IMR-90 (cell line): ENCODE measurements at regions not wholly inside any gene's neighbourhood (a gene's known extent, or its start where the extent isn't known, plus 50 kb on each side); places are given as distances from the start of the nearest gene placed in this dataset.

Experiments used
- ATAC-seq: fragments of 200-7000 bp; cut with Tn5 transposase; 2 replicates; pipeline ENCODE4 v1.9.1; 2020; ENCODE audit warnings: low read depth, mild to moderate bottlenecking, moderate library complexity
- BruUV-seq: library from RNA; stranded (reverse); fragments of 400-500 nt; replicated peaks from 2 replicates; lab custom pipeline; 2021; lab: Mats Ljungman, UMichigan
- CTCF ChIA-PET: fragments of 300-600 bp; formaldehyde crosslinking; extraction: SDS; loops from one replicate; lab custom pipeline; 2021; ENCODE audit warnings: antibody characterized with exemption; lab: Yijun Ruan, JAX
- POLR2A ChIA-PET: fragments of 300-600 bp; sonication (Branson Sonifier 250); formaldehyde crosslinking; loops from one replicate; lab custom pipeline; 2022; ENCODE audit warnings: antibody characterized with exemption; ENCODE audit not compliant: unreplicated experiment; lab: Charles Lee
- DNase-seq: peaks from one replicate; pipeline ENCODE4 v3.0.0; 2013
- H2AFZ ChIP-seq: replicated peaks from 2 replicates; pipeline ENCODE3; 2013; ENCODE audit warnings: low read length, mild to moderate bottlenecking; ENCODE audit not compliant: poor library complexity
- H2AK5ac ChIP-seq: 2 replicates; pipeline ENCODE4 v1.6.1; 2013; ENCODE audit warnings: low read depth, low read length, inconsistent platforms
- H2AK9ac ChIP-seq: replicated peaks from 2 replicates; pipeline ENCODE3; 2013; ENCODE audit warnings: mild to moderate bottlenecking, low read depth, low read length, moderate library complexity; ENCODE audit not compliant: poor library complexity
- H2BK120ac ChIP-seq: 2 replicates; pipeline ENCODE4 v1.6.1; 2013; ENCODE audit warnings: low read depth, low read length, inconsistent platforms
- H2BK15ac ChIP-seq: 3 replicates; pipeline ENCODE4 v1.6.1; 2013; ENCODE audit warnings: low read depth, low read length, inconsistent platforms
- H2BK20ac ChIP-seq: 2 replicates; pipeline ENCODE4 v1.6.1; 2013; ENCODE audit warnings: low read depth, mild to moderate bottlenecking, inconsistent platforms, low read length, moderate library complexity
- H2BK5ac ChIP-seq: 2 replicates; pipeline ENCODE4 v1.6.1; 2013; ENCODE audit warnings: mild to moderate bottlenecking, low read depth, low read length, inconsistent platforms; ENCODE audit not compliant: poor library complexity, severe bottlenecking
- H3K14ac ChIP-seq: replicated peaks from 2 replicates; pipeline ENCODE4 v1.6.1; 2013; ENCODE audit warnings: low read depth, low read length, inconsistent platforms
- H3K18ac ChIP-seq: 2 replicates; pipeline ENCODE4 v1.6.1; 2013; ENCODE audit warnings: low read depth, low read length, control low read depth
- H3K23ac ChIP-seq: 2 replicates; pipeline ENCODE4 v1.6.1; 2013; ENCODE audit warnings: low read depth, low read length, inconsistent platforms
- H3K27ac ChIP-seq: 2 replicates; pipeline ENCODE4 v1.5.1; 2013; ENCODE audit warnings: mild to moderate bottlenecking, control low read depth, low read length; ENCODE audit not compliant: insufficient read depth
- H3K27me3 ChIP-seq: 2 replicates; pipeline ENCODE4 v1.6.1; 2013; ENCODE audit warnings: low read length; ENCODE audit not compliant: control insufficient read depth, insufficient read depth
- H3K36me3 ChIP-seq: 2 replicates; pipeline ENCODE4 v1.6.1; 2013; ENCODE audit warnings: low read length, mixed read lengths; ENCODE audit not compliant: control insufficient read depth, insufficient read depth
- H3K4ac ChIP-seq: 2 replicates; pipeline ENCODE4 v1.6.1; 2013; ENCODE audit warnings: low read depth, low read length, inconsistent platforms
- H3K4me1 ChIP-seq: 2 replicates; pipeline ENCODE4 v1.6.1; 2013; ENCODE audit warnings: low read length, mixed read lengths; ENCODE audit not compliant: control insufficient read depth, insufficient read depth
- H3K4me2 ChIP-seq: 2 replicates; pipeline ENCODE4 v1.6.1; 2013; ENCODE audit warnings: low read depth, mild to moderate bottlenecking, control low read depth, low read length, moderate library complexity
- H3K4me3 ChIP-seq: 2 replicates; pipeline ENCODE4 v1.5.1; 2013; ENCODE audit warnings: low read depth, mild to moderate bottlenecking, control low read depth, low read length, moderate library complexity; ENCODE audit not compliant: insufficient read depth
- H3K56ac ChIP-seq: 2 replicates; pipeline ENCODE4 v1.6.1; 2013; ENCODE audit warnings: low read length, inconsistent platforms; ENCODE audit not compliant: insufficient read depth; ENCODE audit errors: extremely low read depth
- H3K79me1 ChIP-seq, 2 experiments: 2 replicates each; pipeline ENCODE4 v1.6.1; 2013; ENCODE audit warnings: low read length in 2 of 2, inconsistent platforms in 1 of 2, low read depth in 1 of 2
- H3K9ac ChIP-seq: 2 replicates; pipeline ENCODE4 v1.6.1; 2013; ENCODE audit warnings: low read depth, low read length, control low read depth
- H3K9me1 ChIP-seq: 2 replicates; pipeline ENCODE4 v1.6.1; 2013; ENCODE audit warnings: low read length, inconsistent platforms; ENCODE audit not compliant: insufficient read depth
- H3K9me3 ChIP-seq: 2 replicates; pipeline ENCODE4 v1.6.1; 2013; ENCODE audit warnings: low read length; ENCODE audit not compliant: control insufficient read depth, insufficient read depth
- H4K20me1 ChIP-seq: 2 replicates; pipeline ENCODE4 v1.6.1; 2013; ENCODE audit warnings: low read length, inconsistent platforms; ENCODE audit not compliant: insufficient read depth
- H4K5ac ChIP-seq: 2 replicates; pipeline ENCODE4 v1.6.1; 2013; ENCODE audit warnings: mild to moderate bottlenecking, low read depth, low read length, control low read depth
- H4K8ac ChIP-seq, 2 experiments: 2 replicates each; pipeline ENCODE4 v1.6.1; 2013; ENCODE audit warnings: low read depth in 2 of 2, low read length in 2 of 2, control low read depth in 1 of 2, inconsistent platforms in 1 of 2
- H4K91ac ChIP-seq: 2 replicates; pipeline ENCODE4 v1.6.1; 2013; ENCODE audit warnings: low read depth, low read length, inconsistent platforms; ENCODE audit not compliant: insufficient read depth
- BHLHE40 ChIP-seq: fragments of 150-350 bp; IDR thresholded peaks from 2 replicates; pipeline ENCODE4 v1.6.1; 2016; ENCODE audit warnings: mild to moderate bottlenecking, low read depth, low read length
- CEBPB ChIP-seq: IDR thresholded peaks from 2 replicates; pipeline ENCODE4 v1.6.1; 2012; ENCODE audit warnings: low read depth, low read length, improper control_type of control experiment
- CHD1 ChIP-seq: IDR thresholded peaks from 2 replicates; pipeline ENCODE4 v1.6.1; 2012; ENCODE audit warnings: low read depth, low read length, improper control_type of control experiment
- CTCF ChIP-seq: conservative IDR thresholded peaks from 2 replicates; pipeline ENCODE4 v1.5.1; 2012; ENCODE audit warnings: mild to moderate bottlenecking, low read depth, low read length, improper control_type of control experiment
- ELK1 ChIP-seq: fragments of 150-350 bp; IDR thresholded peaks from 2 replicates; pipeline ENCODE4 v1.6.1; 2016; ENCODE audit warnings: low read depth, mild to moderate bottlenecking, low read length, moderate library complexity, borderline replicate concordance
- FOS ChIP-seq: fragments of 150-350 bp; IDR thresholded peaks from 2 replicates; pipeline ENCODE4 v1.6.1; 2016; ENCODE audit warnings: low read depth, low read length
- MAFK ChIP-seq: IDR thresholded peaks from 2 replicates; pipeline ENCODE4 v1.6.1; 2012; ENCODE audit warnings: low read depth, low read length, improper control_type of control experiment
- MAZ ChIP-seq: IDR thresholded peaks from 2 replicates; pipeline ENCODE4 v1.6.1; 2012; ENCODE audit warnings: low read depth, mild to moderate bottlenecking, low read length, improper control_type of control experiment, moderate library complexity, borderline replicate concordance
- MXI1 ChIP-seq: IDR thresholded peaks from 2 replicates; pipeline ENCODE4 v1.6.1; 2012; ENCODE audit warnings: low read depth, mild to moderate bottlenecking, low read length, moderate library complexity, borderline replicate concordance
- NFE2L2 ChIP-seq: fragments of 150-350 bp; IDR thresholded peaks from 2 replicates; pipeline ENCODE4 v1.6.1; 2016; ENCODE audit warnings: low read depth, mild to moderate bottlenecking, low read length
- POLR2A ChIP-seq: IDR thresholded peaks from 2 replicates; pipeline ENCODE4 v1.6.1; 2012; ENCODE audit warnings: mild to moderate bottlenecking, low read depth, low read length
- RAD21 ChIP-seq: IDR thresholded peaks from 2 replicates; pipeline ENCODE4 v1.6.1; 2012; ENCODE audit warnings: low read length, improper control_type of control experiment
- RCOR1 ChIP-seq: IDR thresholded peaks from 2 replicates; pipeline ENCODE4 v1.6.1; 2012; ENCODE audit warnings: mild to moderate bottlenecking, low read length, improper control_type of control experiment; ENCODE audit not compliant: insufficient replicate concordance
- RFX5 ChIP-seq: IDR thresholded peaks from 2 replicates; pipeline ENCODE4 v1.8.0; 2012; ENCODE audit warnings: low read depth, mild to moderate bottlenecking, low read length, moderate library complexity
- SMC3 ChIP-seq: fragments of 150-350 bp; IDR thresholded peaks from 2 replicates; pipeline ENCODE4 v1.6.1; 2016; ENCODE audit warnings: low read depth, mild to moderate bottlenecking, antibody characterized with exemption, low read length, moderate library complexity
- USF2 ChIP-seq: fragments of 150-350 bp; IDR thresholded peaks from 2 replicates; pipeline ENCODE4 v1.6.1; 2017; ENCODE audit warnings: mild to moderate bottlenecking, antibody characterized with exemption, low read length, low read depth
- dilution Hi-C: fragments of 300-500 bp; cut with HindIII; formaldehyde crosslinking; loops from one replicate; pipeline ENCODE4 v1.14.3; 2018; ENCODE audit warnings: low sequenced_read_pairs; ENCODE audit not compliant: unreplicated experiment
- in situ Hi-C: fragments of 300-500 bp; cut with MboI; formaldehyde crosslinking; loops from 3 replicates; pipeline ENCODE4 v1.14.3; 2019; ENCODE audit warnings: low sequenced_read_pairs, inconsistent platforms, mixed read lengths
- intact Hi-C: fragments of 100-400 bp; cut with micrococcal nuclease; formaldehyde crosslinking; loops from 2 replicates; pipeline ENCODE4 v1.10.0; 2022

- no peaks in the 10 kb centered on the region for H3K27me3 ChIP-seq
- CTCF ChIA-PET: no interaction called here
- H3K9me1 ChIP-seq: 0 out of 2 replicates have a peak, but pooled peaks cover 4% of the 10 kb centered on the region
- no peak overlapping the region for H3K14ac ChIP-seq
- H2BK20ac ChIP-seq: no peak overlapping the region
- H2BK15ac ChIP-seq: no peak overlapping the region
- no peak overlapping the region for H2BK5ac ChIP-seq
- POLR2A ChIA-PET: no interaction called here
- no peaks in the 10 kb centered on the region for H3K79me1 ChIP-seq
- H4K5ac ChIP-seq: no peak overlapping the region
- in situ Hi-C loops (no loop called here), intact Hi-C loops (no loop called here), dilution Hi-C loops (no loop called here)
- H3K4me1 ChIP-seq: peaks cover 5% of the 10 kb centered on the region; the same call in 1 of the 2 replicates
- H2AK5ac ChIP-seq: no peak overlapping the region
- ATAC-seq (no peak), DNase-seq (no peak)
- H2BK120ac ChIP-seq: no peak overlapping the region
- no peaks in the 10 kb centered on the region for H3K9me3 ChIP-seq
- no peaks in the 10 kb centered on the region for H3K36me3 ChIP-seq
- H2AFZ ChIP-seq: no peak overlapping the region
- no peak for TF ChIP-seq RFX5
- TF ChIP-seq MXI1: no peak
- no peak for TF ChIP-seq CEBPB
- TF ChIP-seq RAD21: no peak
- no peak for TF ChIP-seq CTCF
- TF ChIP-seq BHLHE40: no peak
- TF ChIP-seq ELK1: no peak
- no peak for TF ChIP-seq CHD1
- no peak for TF ChIP-seq FOS
- no peak for TF ChIP-seq USF2
- TF ChIP-seq POLR2A: no peak
- TF ChIP-seq MAZ: no peak
- TF ChIP-seq NFE2L2: no peak
- TF ChIP-seq MAFK: no peak
- TF ChIP-seq SMC3: no peak
- no peak for TF ChIP-seq RCOR1
- no peak overlapping the region for H2AK9ac ChIP-seq
- H3K4me3 ChIP-seq: no peak overlapping the region
- H3K27ac ChIP-seq: no peak overlapping the region
- no peak overlapping the region for H3K56ac ChIP-seq
- no peak overlapping the region for H3K4me2 ChIP-seq
- H4K20me1 ChIP-seq: no peaks in the 10 kb centered on the region
- no peak overlapping the region for H3K23ac ChIP-seq
- no peak overlapping the region for H4K8ac ChIP-seq
- H3K4ac ChIP-seq: no peak overlapping the region
- no peak overlapping the region for H3K9ac ChIP-seq
- no peak overlapping the region for H3K18ac ChIP-seq
- BruUV-seq: no TSS peak
- H4K91ac ChIP-seq: no peak overlapping the region
Observed at GRCh38 chr3:156609546-156609945, 54.6 kb upstream of the SSR3 start.
